Erythroblast (primary cell): ENCODE measurements at regions not wholly inside any gene's neighbourhood (a gene's known extent, or its start where the extent isn't known, plus 50 kb on each side); places are given as distances from the start of the nearest gene placed in this dataset.

Experiments used
- GATA1 ChIP-seq: IDR thresholded peaks from 2 replicates; pipeline ENCODE4 v1.6.1; 2011; ENCODE audit warnings: low read depth, mild to moderate bottlenecking, control low read depth, low read length, moderate library complexity
- POLR2A ChIP-seq: IDR thresholded peaks from 2 replicates; pipeline ENCODE4 v1.6.1; 2011; ENCODE audit warnings: mild to moderate bottlenecking, low read length

GRCh38 chr20:40809361-40809760 lies 120.3 kb upstream of the MAFB start:
- TF ChIP-seq POLR2A (no peak), GATA1 (no peak)
